Endothelial cell of umbilical vein (primary cell): ENCODE measurements at regions not wholly inside any gene's neighbourhood (a gene's known extent, or its start where the extent isn't known, plus 50 kb on each side); places are given as distances from the start of the nearest gene placed in this dataset.

ENCODE experiments used
- BruUV-seq: library from RNA; stranded (reverse); fragments of 400-500 nt; replicated peaks from 2 replicates; lab custom pipeline; 2021; lab: Mats Ljungman, UMichigan
- CTCF ChIA-PET: fragments of 300-600, 350-600 bp; sonication (Branson Sonifier 250); formaldehyde crosslinking; loops from one replicate; lab custom pipeline; 2021; ENCODE audit warnings: antibody characterized with exemption, inconsistent platforms; lab: Charles Lee
- POLR2A ChIA-PET: fragments of 300-600, 350-600 bp; sonication (Branson Sonifier 250); formaldehyde crosslinking; loops from one replicate; lab custom pipeline; 2021; ENCODE audit warnings: antibody characterized with exemption, inconsistent platforms; lab: Charles Lee
- DNase-seq: peaks from one replicate; pipeline ENCODE4 v3.0.0-alpha.2; 2011; ENCODE audit warnings: low read depth, low spot score
- FAIRE-seq: peaks from 2 replicates; lab custom pipeline; 2011; peaks lifted over from hg19 to GRCh38; lab: Jason Lieb, UNC
- H2AFZ ChIP-seq: 2 replicates; pipeline ENCODE4 v1.6.0; 2012; ENCODE audit warnings: low read depth, low read length, control low read depth, inconsistent platforms
- H3K27ac ChIP-seq: 2 replicates; pipeline ENCODE4 v1.5.1; 2011; ENCODE audit warnings: low read depth, mild to moderate bottlenecking, control low read depth, low read length, moderate library complexity; ENCODE audit not compliant: insufficient read depth
- H3K27me3 ChIP-seq, 2 experiments: 2 replicates each; pipeline versions ENCODE4 v1.6.0 to v1.6.1; 2011; ENCODE audit warnings: low read length in 2 of 2, mixed read lengths in 1 of 2; ENCODE audit not compliant: control insufficient read depth in 2 of 2, insufficient read depth in 2 of 2
- H3K36me3 ChIP-seq, 2 experiments: 2 replicates in 1 of 2; 3 replicates in 1 of 2; pipeline ENCODE4 v1.5.1; 2011; ENCODE audit warnings: low read length in 2 of 2, mild to moderate bottlenecking in 1 of 2, moderate library complexity in 1 of 2; ENCODE audit not compliant: control insufficient read depth in 2 of 2, insufficient read depth in 2 of 2; ENCODE audit errors: extremely low read depth in 1 of 2
- H3K4me1 ChIP-seq: 3 replicates; pipeline ENCODE4 v1.5.1; 2011; ENCODE audit warnings: mild to moderate bottlenecking, low read length; ENCODE audit not compliant: control insufficient read depth, insufficient read depth; ENCODE audit errors: extremely low read depth
- H3K4me2 ChIP-seq: 2 replicates; pipeline ENCODE4 v1.6.1; 2011; ENCODE audit warnings: low read length, control low read depth, mixed read lengths; ENCODE audit not compliant: insufficient read depth
- H3K4me3 ChIP-seq, 3 experiments: fragments of 200-600 bp in 1 of 3; sonication (generic), shearing (Covaris generic) in 1 of 3; replicated peaks in 1 of 3; 2 replicates each; pipeline ENCODE4 v1.5.1; 2011 to 2016; ENCODE audit warnings: control low read depth in 3 of 3, low read length in 3 of 3, mild to moderate bottlenecking in 2 of 3, inconsistent platforms in 1 of 3, low read depth in 1 of 3, moderate library complexity in 1 of 3; ENCODE audit not compliant: insufficient read depth in 1 of 3
- H3K79me2 ChIP-seq: 2 replicates; pipeline ENCODE4 v1.6.0; 2012; ENCODE audit warnings: low read length, inconsistent platforms; ENCODE audit not compliant: control insufficient read depth, insufficient read depth
- H3K9ac ChIP-seq: replicated peaks from 2 replicates; pipeline ENCODE3; 2011; ENCODE audit warnings: low read length, control low read depth; ENCODE audit not compliant: insufficient read depth; ENCODE audit errors: extremely low read depth
- H3K9me1 ChIP-seq: replicated peaks from 3 replicates; pipeline ENCODE4 v1.6.0; 2011; ENCODE audit warnings: mild to moderate bottlenecking, low read length; ENCODE audit not compliant: control insufficient read depth, insufficient read depth; ENCODE audit errors: extremely low read depth
- H3K9me3 ChIP-seq: replicated peaks from 2 replicates; pipeline ENCODE4 v1.5.1; 2012; ENCODE audit warnings: low read length, inconsistent platforms; ENCODE audit not compliant: control insufficient read depth, insufficient read depth
- H4K20me1 ChIP-seq: replicated peaks from 2 replicates; pipeline ENCODE3; 2011; ENCODE audit warnings: mild to moderate bottlenecking, low read length; ENCODE audit not compliant: control insufficient read depth, insufficient read depth; ENCODE audit errors: extremely low read depth
- EZH2 ChIP-seq: IDR thresholded peaks from 2 replicates; pipeline ENCODE4 v1.6.1; 2012; ENCODE audit warnings: borderline replicate concordance, low read depth, mild to moderate bottlenecking, moderate library complexity, low read length, inconsistent platforms; ENCODE audit not compliant: severe bottlenecking
- FOS ChIP-seq: IDR thresholded peaks from 2 replicates; pipeline ENCODE4 v1.6.1; 2011; ENCODE audit warnings: mild to moderate bottlenecking, low read length, moderate library complexity, borderline replicate concordance; ENCODE audit not compliant: insufficient read depth
- GATA2 ChIP-seq: IDR thresholded peaks from 2 replicates; pipeline ENCODE4 v1.7.0; 2011; ENCODE audit warnings: low read depth, mild to moderate bottlenecking, moderate library complexity, mixed read lengths, low read length; ENCODE audit not compliant: insufficient read length, insufficient read depth
- JUN ChIP-seq: IDR thresholded peaks from 2 replicates; pipeline ENCODE4 v1.6.1; 2011; ENCODE audit warnings: borderline replicate concordance, low read depth; ENCODE audit not compliant: insufficient read length, insufficient read depth
- MYC ChIP-seq: IDR thresholded peaks from one replicate; pipeline ENCODE4 v1.6.1; 2011; ENCODE audit warnings: mild to moderate bottlenecking, low read depth, low read length
- POLR2A ChIP-seq: IDR thresholded peaks from 2 replicates; pipeline ENCODE4 v1.6.1; 2012; ENCODE audit warnings: low read depth, mild to moderate bottlenecking, control low read depth, low read length
- POLR2AphosphoS5 ChIP-seq: IDR thresholded peaks from 2 replicates; pipeline ENCODE4 v1.6.1; 2012; ENCODE audit warnings: low read depth, mild to moderate bottlenecking, control low read depth, low read length, moderate library complexity; ENCODE audit not compliant: insufficient read depth
- dilution Hi-C: fragments of 300-500 bp; cut with MboI; formaldehyde crosslinking; loops from one replicate; pipeline ENCODE4 v1.15.0; 2019; ENCODE audit warnings: low sequenced_read_pairs; ENCODE audit not compliant: extremely low pct_ligation_motif_present
- intact Hi-C: fragments of 100-400 bp; cut with micrococcal nuclease; formaldehyde crosslinking; loops from one replicate; pipeline ENCODE4 v1.10.0; 2022
- TF ChIP-seq, protein P1 (sequence below): IDR thresholded peaks from 2 replicates; pipeline ENCODE4 v1.6.1; 2011; ENCODE audit not compliant: insufficient read depth, insufficient read length
- TF ChIP-seq, protein P2 (sequence below), 2 donors: IDR thresholded peaks; 1 replicate in 1 of 2; 2 replicates in 1 of 2; pipeline ENCODE4 v1.5.1; 2011; ENCODE audit warnings: low read length in 2 of 2, mild to moderate bottlenecking in 2 of 2, moderate library complexity in 2 of 2, control low read depth in 1 of 2, inconsistent platforms in 1 of 2, low read depth in 1 of 2; ENCODE audit not compliant: insufficient read depth in 1 of 2; ENCODE audit errors: extremely low read depth in 1 of 2

DNA sequence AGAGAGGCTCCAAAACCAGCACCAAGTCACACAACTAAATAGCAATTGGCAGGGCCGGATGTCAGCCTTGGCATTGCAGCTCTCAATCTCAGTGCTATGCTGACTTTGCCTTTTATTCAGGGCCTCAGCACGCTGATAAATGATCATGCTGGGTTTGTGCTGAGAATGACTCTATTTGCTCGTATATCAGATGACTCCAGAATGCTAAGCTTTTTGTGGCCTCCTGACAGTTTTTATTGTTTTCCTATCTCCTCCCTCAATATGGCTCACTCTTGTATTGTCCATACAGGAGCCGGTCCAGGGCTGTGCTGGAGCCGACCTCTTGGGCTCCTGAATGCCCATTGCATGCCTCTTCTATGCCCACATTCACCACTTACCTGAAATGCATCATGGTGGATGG lies 211.0 kb downstream of the EFNB2 start:
- ChIA-PET CTCF (no interaction called here), POLR2A (no interaction called here)
- dilution Hi-C loops (no loop called here), intact Hi-C loops (no loop called here)
- Histone ChIP-seq H3K27me3 (no peaks in the 10 kb centered on the region), H3K4me1 (peaks cover 7% of the 10 kb centered on the region), H4K20me1 (no peaks in the 10 kb centered on the region), H3K4me3 (no peak overlapping the region), H3K9ac (no peak overlapping the region), H2AFZ (no peak overlapping the region), H3K79me2 (no peaks in the 10 kb centered on the region), H3K27ac (no peak overlapping the region), H3K9me3 (no peaks in the 10 kb centered on the region), H3K36me3 (no peaks in the 10 kb centered on the region), H3K4me2 (no peak overlapping the region), H3K9me1 (no peaks in the 10 kb centered on the region)
- DNase-seq (no peak), FAIRE-seq (no peak)
- no peak for TF ChIP-seq POLR2AphosphoS5
- TF ChIP-seq, protein P1, sequence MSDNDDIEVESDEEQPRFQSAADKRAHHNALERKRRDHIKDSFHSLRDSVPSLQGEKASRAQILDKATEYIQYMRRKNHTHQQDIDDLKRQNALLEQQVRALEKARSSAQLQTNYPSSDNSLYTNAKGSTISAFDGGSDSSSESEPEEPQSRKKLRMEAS = no peak
- TF ChIP-seq GATA2 = no peak
- no peak for TF ChIP-seq JUN
- no peak for TF ChIP-seq MYC
- no peak for TF ChIP-seq FOS
- no peak for TF ChIP-seq EZH2
- TF ChIP-seq, protein P2, sequence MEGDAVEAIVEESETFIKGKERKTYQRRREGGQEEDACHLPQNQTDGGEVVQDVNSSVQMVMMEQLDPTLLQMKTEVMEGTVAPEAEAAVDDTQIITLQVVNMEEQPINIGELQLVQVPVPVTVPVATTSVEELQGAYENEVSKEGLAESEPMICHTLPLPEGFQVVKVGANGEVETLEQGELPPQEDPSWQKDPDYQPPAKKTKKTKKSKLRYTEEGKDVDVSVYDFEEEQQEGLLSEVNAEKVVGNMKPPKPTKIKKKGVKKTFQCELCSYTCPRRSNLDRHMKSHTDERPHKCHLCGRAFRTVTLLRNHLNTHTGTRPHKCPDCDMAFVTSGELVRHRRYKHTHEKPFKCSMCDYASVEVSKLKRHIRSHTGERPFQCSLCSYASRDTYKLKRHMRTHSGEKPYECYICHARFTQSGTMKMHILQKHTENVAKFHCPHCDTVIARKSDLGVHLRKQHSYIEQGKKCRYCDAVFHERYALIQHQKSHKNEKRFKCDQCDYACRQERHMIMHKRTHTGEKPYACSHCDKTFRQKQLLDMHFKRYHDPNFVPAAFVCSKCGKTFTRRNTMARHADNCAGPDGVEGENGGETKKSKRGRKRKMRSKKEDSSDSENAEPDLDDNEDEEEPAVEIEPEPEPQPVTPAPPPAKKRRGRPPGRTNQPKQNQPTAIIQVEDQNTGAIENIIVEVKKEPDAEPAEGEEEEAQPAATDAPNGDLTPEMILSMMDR (IDR thresholded peaks at IDR 0.05; ENCODE audit: extremely low read depth in 1 of 2, insufficient read depth in 1 of 2, low read depth in 1 of 2, low read length in 2 of 2) = no peak
- no peak for TF ChIP-seq POLR2A
- no TSS peak for BruUV-seq
